Astrocyte (in vitro differentiated cells and primary cell): ENCODE measurements at regions not wholly inside any gene's neighbourhood (a gene's known extent, or its start where the extent isn't known, plus 50 kb on each side); places are given as distances from the start of the nearest gene placed in this dataset.

Experiments used
- DNase-seq: peaks from one replicate; pipeline ENCODE4 v3.0.0-alpha.2; 2010; ENCODE audit warnings: low read depth
- FAIRE-seq: peaks from 2 replicates; lab custom pipeline; 2011; peaks lifted over from hg19 to GRCh38; lab: Jason Lieb, UNC
- H2AFZ ChIP-seq: 2 replicates; pipeline ENCODE4 v1.6.0; 2012; ENCODE audit warnings: low read depth, low read length, inconsistent platforms
- H3K27ac ChIP-seq: 2 replicates; pipeline ENCODE4 v1.5.1; 2011; ENCODE audit warnings: low read depth, low read length, inconsistent platforms
- H3K27me3 ChIP-seq: 2 replicates; pipeline ENCODE4 v1.6.0; 2011; ENCODE audit warnings: low read length, inconsistent platforms; ENCODE audit not compliant: insufficient read depth
- H3K36me3 ChIP-seq: 2 replicates; pipeline ENCODE4 v1.5.1; 2011; ENCODE audit warnings: low read length, inconsistent platforms; ENCODE audit not compliant: insufficient read depth
- H3K4me1 ChIP-seq: 2 replicates; pipeline ENCODE4 v1.5.1; 2011; ENCODE audit warnings: low read length, inconsistent platforms; ENCODE audit not compliant: insufficient read depth
- H3K4me2 ChIP-seq: 2 replicates; pipeline ENCODE4 v1.6.0; 2012; ENCODE audit warnings: low read length, inconsistent platforms
- H3K4me3 ChIP-seq: 2 replicates; pipeline ENCODE4 v1.5.1; 2011; ENCODE audit warnings: low read depth, mild to moderate bottlenecking, low read length, inconsistent platforms; ENCODE audit not compliant: insufficient read depth
- H3K79me2 ChIP-seq: 2 replicates; pipeline ENCODE4 v1.6.0; 2012; ENCODE audit warnings: mild to moderate bottlenecking, low read length, inconsistent platforms; ENCODE audit not compliant: insufficient read depth
- H3K9ac ChIP-seq: 2 replicates; pipeline ENCODE4 v1.6.0; 2012; ENCODE audit warnings: mild to moderate bottlenecking, low read length, inconsistent platforms
- H3K9me3 ChIP-seq: 2 replicates; pipeline ENCODE4 v1.5.1; 2012; ENCODE audit warnings: low read depth, mild to moderate bottlenecking, low read length, inconsistent platforms; ENCODE audit not compliant: insufficient read depth
- H4K20me1 ChIP-seq: 2 replicates; pipeline ENCODE4 v1.6.0; 2012; ENCODE audit warnings: low read length, inconsistent platforms; ENCODE audit not compliant: insufficient read depth
- H3K27ac Mint-ChIP-seq: one replicate; pipeline ENCODE4 v1.8.0; 2021; ENCODE audit warnings: mild to moderate bottlenecking, mixed read lengths; ENCODE audit not compliant: unreplicated experiment
- H3K27me3 Mint-ChIP-seq: one replicate; pipeline ENCODE4 v1.8.0; 2021; ENCODE audit warnings: low read depth, mixed read lengths; ENCODE audit not compliant: unreplicated experiment
- H3K36me3 Mint-ChIP-seq: one replicate; pipeline ENCODE4 v1.8.0; 2021; ENCODE audit warnings: low read depth, mixed read lengths; ENCODE audit not compliant: unreplicated experiment
- H3K4me1 Mint-ChIP-seq: one replicate; pipeline ENCODE4 v1.8.0; 2021; ENCODE audit warnings: low read depth, mixed read lengths; ENCODE audit not compliant: unreplicated experiment
- H3K4me3 Mint-ChIP-seq: one replicate; pipeline ENCODE4 v1.8.0; 2021; ENCODE audit warnings: mild to moderate bottlenecking, moderate library complexity, mixed read lengths; ENCODE audit not compliant: unreplicated experiment
- H3K9me3 Mint-ChIP-seq: one replicate; pipeline ENCODE4 v1.8.0; 2021; ENCODE audit warnings: mild to moderate bottlenecking, mixed read lengths; ENCODE audit not compliant: unreplicated experiment
- CTCF ChIP-seq: IDR thresholded peaks from 2 replicates; pipeline ENCODE4 v1.5.1; 2011; ENCODE audit warnings: low read depth, mild to moderate bottlenecking, inconsistent platforms, low read length, moderate library complexity; ENCODE audit not compliant: insufficient read depth
- EZH2 ChIP-seq: IDR thresholded peaks from 2 replicates; pipeline ENCODE4 v1.6.1; 2012; ENCODE audit warnings: mild to moderate bottlenecking, low read length, inconsistent platforms; ENCODE audit not compliant: insufficient read depth

- no peak for FAIRE-seq
- Histone ChIP-seq H3K4me2 (no peak overlapping the region), H3K79me2 (no peaks in the 10 kb centered on the region), H3K4me1 (no peaks in the 10 kb centered on the region), H3K9ac (no peak overlapping the region), H3K36me3 (no peaks in the 10 kb centered on the region), H2AFZ (no peak overlapping the region), H3K4me3 (no peak overlapping the region), H3K9me3 (no peaks in the 10 kb centered on the region), H4K20me1 (no peaks in the 10 kb centered on the region), H3K27me3 (no peaks in the 10 kb centered on the region), H3K27ac (no peak overlapping the region)
- Mint-ChIP-seq H3K4me1 (peaks cover 2% of the 10 kb centered on the region), H3K9me3 (peaks cover 7% of the 10 kb centered on the region), H3K27me3 (peaks cover 2% of the 10 kb centered on the region), H3K4me3 (no peak overlapping the region), H3K36me3 (no peaks in the 10 kb centered on the region), H3K27ac (no peak overlapping the region)
- TF ChIP-seq EZH2: no peak
- no peak for TF ChIP-seq CTCF
- DNase-seq: no peak
Observed at GRCh38 chr3:110846971-110847370, 224.6 kb upstream of the NECTIN3 start.

GRCh38 chr3:110849064-110849463, 222.6 kb upstream of the NECTIN3 start:
- TF ChIP-seq EZH2 (no peak), CTCF (no peak)

GRCh38 chr3:110851736-110852135, 219.9 kb upstream of the NECTIN3 start:
- no peaks in the 10 kb centered on the region for H4K20me1 ChIP-seq
- Mint-ChIP-seq H3K27ac (no peak overlapping the region), H3K36me3 (no peaks in the 10 kb centered on the region), H3K9me3 (peaks cover 2% of the 10 kb centered on the region), H3K4me3 (no peak overlapping the region), H3K4me1 (no peaks in the 10 kb centered on the region), H3K27me3 (peaks cover 2% of the 10 kb centered on the region)
- FAIRE-seq (no peak), DNase-seq (no peak)
- H3K9ac ChIP-seq: no peak overlapping the region
- no peak overlapping the region for H3K4me2 ChIP-seq
- no peaks in the 10 kb centered on the region for H3K27me3 ChIP-seq
- TF ChIP-seq CTCF (no peak), EZH2 (no peak)
- no peak overlapping the region for H3K27ac ChIP-seq
- no peak overlapping the region for H2AFZ ChIP-seq
- no peaks in the 10 kb centered on the region for H3K9me3 ChIP-seq
- no peaks in the 10 kb centered on the region for H3K79me2 ChIP-seq
- H3K36me3 ChIP-seq: no peaks in the 10 kb centered on the region
- H3K4me3 ChIP-seq: no peak overlapping the region
- no peaks in the 10 kb centered on the region for H3K4me1 ChIP-seq

More at GRCh38 chr3:110849064-110849463, 222.6 kb upstream of the NECTIN3 start:
- FAIRE-seq (no peak), DNase-seq (no peak)
- Mint-ChIP-seq H3K9me3 (peaks cover 7% of the 10 kb centered on the region), H3K36me3 (no peaks in the 10 kb centered on the region), H3K27me3 (peaks cover 2% of the 10 kb centered on the region), H3K27ac (no peak overlapping the region), H3K4me1 (no peaks in the 10 kb centered on the region), H3K4me3 (no peak overlapping the region)
- Histone ChIP-seq H3K4me1 (no peaks in the 10 kb centered on the region), H2AFZ (no peak overlapping the region), H3K9me3 (no peaks in the 10 kb centered on the region), H3K27ac (no peak overlapping the region), H3K36me3 (no peaks in the 10 kb centered on the region), H3K4me3 (no peak overlapping the region), H4K20me1 (no peaks in the 10 kb centered on the region), H3K27me3 (no peaks in the 10 kb centered on the region), H3K79me2 (no peaks in the 10 kb centered on the region), H3K4me2 (no peak overlapping the region), H3K9ac (no peak overlapping the region)
